ENCODE measurements at regions not wholly inside any gene's neighbourhood (a gene's known extent, or its start where the extent isn't known, plus 50 kb on each side); places are given as distances from the start of the nearest gene placed in this dataset.

GRCh38 chr5:117800261-117800660 is 1188.1 kb downstream of the DTWD2 start:
- TF ChIP-seq POLR2A (IDR thresholded peaks at IDR 0.05), result no peak
- TF ChIP-seq, protein P1, sequence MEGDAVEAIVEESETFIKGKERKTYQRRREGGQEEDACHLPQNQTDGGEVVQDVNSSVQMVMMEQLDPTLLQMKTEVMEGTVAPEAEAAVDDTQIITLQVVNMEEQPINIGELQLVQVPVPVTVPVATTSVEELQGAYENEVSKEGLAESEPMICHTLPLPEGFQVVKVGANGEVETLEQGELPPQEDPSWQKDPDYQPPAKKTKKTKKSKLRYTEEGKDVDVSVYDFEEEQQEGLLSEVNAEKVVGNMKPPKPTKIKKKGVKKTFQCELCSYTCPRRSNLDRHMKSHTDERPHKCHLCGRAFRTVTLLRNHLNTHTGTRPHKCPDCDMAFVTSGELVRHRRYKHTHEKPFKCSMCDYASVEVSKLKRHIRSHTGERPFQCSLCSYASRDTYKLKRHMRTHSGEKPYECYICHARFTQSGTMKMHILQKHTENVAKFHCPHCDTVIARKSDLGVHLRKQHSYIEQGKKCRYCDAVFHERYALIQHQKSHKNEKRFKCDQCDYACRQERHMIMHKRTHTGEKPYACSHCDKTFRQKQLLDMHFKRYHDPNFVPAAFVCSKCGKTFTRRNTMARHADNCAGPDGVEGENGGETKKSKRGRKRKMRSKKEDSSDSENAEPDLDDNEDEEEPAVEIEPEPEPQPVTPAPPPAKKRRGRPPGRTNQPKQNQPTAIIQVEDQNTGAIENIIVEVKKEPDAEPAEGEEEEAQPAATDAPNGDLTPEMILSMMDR (IDR thresholded peaks at IDR 0.05), result no peak
- no peak for DNase-seq
- H3K36me3 ChIP-seq, result no peaks in the 10 kb centered on the region
- no peaks in the 10 kb centered on the region for H3K4me1 ChIP-seq
- H3K27me3 ChIP-seq, result no peaks in the 10 kb centered on the region
- no peak overlapping the region for H3K27ac ChIP-seq
- H3K4me3 ChIP-seq, result no peak overlapping the region
- H3K9me3 ChIP-seq, result no peaks in the 10 kb centered on the region

DNA sequence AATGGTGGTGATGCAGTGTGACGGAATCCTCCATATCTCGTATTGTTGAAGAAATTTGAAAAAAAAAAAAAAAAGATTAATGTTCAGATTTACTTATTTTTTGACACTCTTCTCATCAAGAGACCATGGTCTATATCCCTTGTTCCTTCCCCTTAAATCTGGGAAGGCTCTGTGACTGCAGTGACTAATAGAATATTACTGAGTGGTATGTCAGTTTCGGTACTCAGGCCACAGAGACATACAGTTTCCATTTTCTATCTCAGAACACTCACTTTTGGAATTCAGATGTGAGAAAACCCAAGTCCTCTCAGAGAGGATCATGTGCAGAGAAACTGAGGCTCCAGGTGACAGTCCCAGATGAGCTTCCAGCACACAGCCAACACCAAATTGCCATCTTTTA is 1193.5 kb downstream of the DTWD2 start:
- DNase-seq, result no peak
- TF ChIP-seq POLR2A (IDR thresholded peaks at IDR 0.05), result no peak
- TF ChIP-seq, protein P1 (IDR thresholded peaks at IDR 0.05), result no peak
- no peaks in the 10 kb centered on the region for H3K4me1 ChIP-seq
- no peaks in the 10 kb centered on the region for H3K36me3 ChIP-seq
- no peak overlapping the region for H3K27ac ChIP-seq
- no peaks in the 10 kb centered on the region for H3K27me3 ChIP-seq
- H3K9me3 ChIP-seq, result no peaks in the 10 kb centered on the region
- H3K4me3 ChIP-seq, result no peak overlapping the region

- Histone ChIP-seq H3K36me3 (no peaks in the 10 kb centered on the region), H3K27ac (no peak overlapping the region), H3K4me3 (no peak overlapping the region), H3K27me3 (no peaks in the 10 kb centered on the region), H3K9me3 (no peaks in the 10 kb centered on the region), H3K4me1 (no peaks in the 10 kb centered on the region)
- no peak for DNase-seq
- TF ChIP-seq, protein P1 (IDR thresholded peaks at IDR 0.05), result no peak
- TF ChIP-seq POLR2A (IDR thresholded peaks at IDR 0.05), result no peak
Measured at GRCh38 chr5:117793963-117794362, 1194.4 kb downstream of the DTWD2 start.

GRCh38 chr5:117792476-117792875 is 1195.9 kb downstream of the DTWD2 start:
- DNase-seq, result no peak
- Histone ChIP-seq H3K4me1 (no peaks in the 10 kb centered on the region), H3K4me3 (no peak overlapping the region), H3K36me3 (no peaks in the 10 kb centered on the region), H3K27ac (no peak overlapping the region), H3K9me3 (no peaks in the 10 kb centered on the region), H3K27me3 (no peaks in the 10 kb centered on the region)
- no peak for TF ChIP-seq POLR2A (IDR thresholded peaks at IDR 0.05)
- TF ChIP-seq, protein P1 (IDR thresholded peaks at IDR 0.05), result no peak

DNA sequence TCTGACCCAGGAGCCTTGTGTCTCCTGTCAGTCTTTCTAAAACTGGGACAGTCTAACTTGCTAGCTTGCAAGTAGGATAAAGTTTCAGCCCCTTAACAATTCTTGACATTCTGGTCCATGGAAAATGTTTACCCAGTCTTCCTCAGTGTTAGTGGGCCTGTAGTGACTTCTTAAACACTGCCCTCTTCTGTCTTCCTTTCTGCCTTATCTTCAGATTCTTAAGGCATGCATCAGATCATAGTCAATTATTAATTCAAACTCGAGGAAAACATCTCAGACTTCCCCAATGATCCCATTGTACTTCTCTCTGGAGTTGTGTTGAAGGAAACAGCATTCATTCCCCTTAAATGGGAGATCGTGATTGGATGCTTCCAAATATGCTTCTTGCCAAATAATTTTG is 1199.8 kb downstream of the DTWD2 start:
- Histone ChIP-seq H3K36me3 (no peaks in the 10 kb centered on the region), H3K9me3 (no peaks in the 10 kb centered on the region), H3K27me3 (no peaks in the 10 kb centered on the region), H3K4me1 (no peaks in the 10 kb centered on the region), H3K27ac (no peak overlapping the region), H3K4me3 (no peak overlapping the region)
- DNase-seq, result no peak
- no peak for TF ChIP-seq POLR2A (IDR thresholded peaks at IDR 0.05)
- TF ChIP-seq, protein P1 (IDR thresholded peaks at IDR 0.05), result no peak

- Histone ChIP-seq H3K36me3 (no peaks in the 10 kb centered on the region), H3K27ac (no peak overlapping the region), H3K9me3 (no peaks in the 10 kb centered on the region), H3K27me3 (no peaks in the 10 kb centered on the region), H3K4me1 (no peaks in the 10 kb centered on the region), H3K4me3 (no peak overlapping the region)
- TF ChIP-seq POLR2A (IDR thresholded peaks at IDR 0.05), result no peak
- TF ChIP-seq, protein P1 (IDR thresholded peaks at IDR 0.05), result no peak
- DNase-seq, result no peak
Measured at GRCh38 chr5:117779171-117779570, 1204.5 kb upstream of the SEMA6A start.

All from Peyer's patch (tissue), 4 donors.